ENCODE measurements at regions not wholly inside any gene's neighbourhood (a gene's known extent, or its start where the extent isn't known, plus 50 kb on each side); places are given as distances from the start of the nearest gene placed in this dataset.
"Not testable (repeated sequence)": the region's sequence is repeated elsewhere in the genome, so short reads cannot be mapped to it uniquely, and the experiment has no call there.

GRCh38 chr4:114262421-114262820, 283.0 kb upstream of the ARSJ start:
- no CpG with 5 or more reads among the region's 1 CpG for whole genome bisulfite sequencing
- H3K23ac ChIP-seq (ENCODE audit: low read length in 2 of 2); DNase-seq; H3K4me2 ChIP-seq (ENCODE audit: low read length, poor library complexity, severe bottlenecking); H3K18ac ChIP-seq (ENCODE audit: low read depth in 1 of 2, low read length in 2 of 2); H3K27me3 ChIP-seq (ENCODE audit: control insufficient read depth in 1 of 2, insufficient read depth in 1 of 2, low read length in 2 of 2); H2AFZ ChIP-seq (ENCODE audit: low read depth, low read length); H4K8ac ChIP-seq (ENCODE audit: low read length); H3K36me3 ChIP-seq (ENCODE audit: control insufficient read depth in 1 of 2, insufficient read depth in 2 of 2, low read depth in 1 of 2, low read length in 2 of 2); H3K4me1 ChIP-seq (ENCODE audit: control insufficient read depth, insufficient read depth, low read depth, low read length); H3K14ac ChIP-seq (ENCODE audit: low read length in 2 of 2); H2BK12ac ChIP-seq (ENCODE audit: low read length in 2 of 2); H3K9ac ChIP-seq (ENCODE audit: low read length); H3K4me3 ChIP-seq (ENCODE audit: insufficient read depth in 1 of 2, low read depth in 1 of 2, low read length in 2 of 2); H3K4ac ChIP-seq (ENCODE audit: low read depth in 1 of 2, low read length in 2 of 2); H2BK120ac ChIP-seq (ENCODE audit: low read depth, low read length); H2AK5ac ChIP-seq (ENCODE audit: low read length, severe bottlenecking); H3K79me1 ChIP-seq (replicated peaks; ENCODE audit: low read length, poor library complexity, severe bottlenecking); H3K27ac ChIP-seq (ENCODE audit: low read length, poor library complexity, severe bottlenecking); H2BK15ac ChIP-seq (ENCODE audit: low read depth, poor library complexity, severe bottlenecking); H3K9me3 ChIP-seq (ENCODE audit: control insufficient read depth, low read length); H4K91ac ChIP-seq (ENCODE audit: low read length); H2BK5ac ChIP-seq (ENCODE audit: low read depth, low read length, poor library complexity, severe bottlenecking): not testable (repeated sequence)

GRCh38 chr4:114263233-114263632, 283.8 kb upstream of the ARSJ start:
- Histone ChIP-seq H3K18ac (ENCODE audit: low read depth in 1 of 2, low read length in 2 of 2) (no peak overlapping the region), H4K91ac (ENCODE audit: low read length) (no peak overlapping the region), H3K4me2 (ENCODE audit: low read length, poor library complexity, severe bottlenecking) (no peak overlapping the region), H2BK5ac (ENCODE audit: low read depth, low read length, poor library complexity, severe bottlenecking) (no peak overlapping the region), H3K4ac (ENCODE audit: low read depth in 1 of 2, low read length in 2 of 2) (no peak overlapping the region), H3K9me3 (ENCODE audit: control insufficient read depth, low read length) (no peaks in the 10 kb centered on the region), H2BK15ac (ENCODE audit: low read depth, poor library complexity, severe bottlenecking) (no peak overlapping the region), H4K8ac (ENCODE audit: low read length) (no peak overlapping the region), H3K4me3 (ENCODE audit: insufficient read depth in 1 of 2, low read depth in 1 of 2, low read length in 2 of 2) (no peak overlapping the region), H3K14ac (ENCODE audit: low read length in 2 of 2) (no peak overlapping the region), H3K79me1 (replicated peaks; ENCODE audit: low read length, poor library complexity, severe bottlenecking) (no peaks in the 10 kb centered on the region), H3K36me3 (ENCODE audit: control insufficient read depth in 1 of 2, insufficient read depth in 2 of 2, low read depth in 1 of 2, low read length in 2 of 2) (no peaks in the 10 kb centered on the region), H3K27me3 (ENCODE audit: control insufficient read depth in 1 of 2, insufficient read depth in 1 of 2, low read length in 2 of 2) (no peaks in the 10 kb centered on the region), H3K23ac (ENCODE audit: low read length in 2 of 2) (no peak overlapping the region), H2AFZ (ENCODE audit: low read depth, low read length) (no peak overlapping the region), H3K4me1 (ENCODE audit: control insufficient read depth, insufficient read depth, low read depth, low read length) (peaks cover 1% of the 10 kb centered on the region), H2AK5ac (ENCODE audit: low read length, severe bottlenecking) (no peak overlapping the region), H3K27ac (ENCODE audit: low read length, poor library complexity, severe bottlenecking) (no peak overlapping the region), H3K9ac (ENCODE audit: low read length) (no peak overlapping the region), H2BK12ac (ENCODE audit: low read length in 2 of 2) (no peak overlapping the region), H2BK120ac (ENCODE audit: low read depth, low read length) (no peak overlapping the region)
- DNase-seq, result peak; percentile 35
- 67% methylated on average over 1 of the region's 2 CpGs for WGBS

- Histone ChIP-seq H3K4me2 (ENCODE audit: low read length, poor library complexity, severe bottlenecking) (no peak overlapping the region), H2BK5ac (ENCODE audit: low read depth, low read length, poor library complexity, severe bottlenecking) (no peak overlapping the region), H4K8ac (ENCODE audit: low read length) (no peak overlapping the region), H2BK120ac (ENCODE audit: low read depth, low read length) (no peak overlapping the region), H3K4me3 (ENCODE audit: insufficient read depth in 1 of 2, low read depth in 1 of 2, low read length in 2 of 2) (no peak overlapping the region), H4K91ac (ENCODE audit: low read length) (no peak overlapping the region), H3K36me3 (ENCODE audit: control insufficient read depth in 1 of 2, insufficient read depth in 2 of 2, low read depth in 1 of 2, low read length in 2 of 2) (no peaks in the 10 kb centered on the region), H3K27ac (ENCODE audit: low read length, poor library complexity, severe bottlenecking) (peak overlapping the region; percentile 65), H3K23ac (ENCODE audit: low read length in 2 of 2) (no peak overlapping the region), H3K9me3 (ENCODE audit: control insufficient read depth, low read length) (no peaks in the 10 kb centered on the region), H2AK5ac (ENCODE audit: low read length, severe bottlenecking) (no peak overlapping the region), H3K79me1 (replicated peaks; ENCODE audit: low read length, poor library complexity, severe bottlenecking) (no peaks in the 10 kb centered on the region), H3K14ac (ENCODE audit: low read length in 2 of 2) (no peak overlapping the region), H2BK15ac (ENCODE audit: low read depth, poor library complexity, severe bottlenecking) (no peak overlapping the region), H2AFZ (ENCODE audit: low read depth, low read length) (no peak overlapping the region), H3K4me1 (ENCODE audit: control insufficient read depth, insufficient read depth, low read depth, low read length) (peaks cover 1% of the 10 kb centered on the region), H2BK12ac (ENCODE audit: low read length in 2 of 2) (no peak overlapping the region), H3K18ac (ENCODE audit: low read depth in 1 of 2, low read length in 2 of 2) (no peak overlapping the region), H3K9ac (ENCODE audit: low read length) (no peak overlapping the region), H3K27me3 (ENCODE audit: control insufficient read depth in 1 of 2, insufficient read depth in 1 of 2, low read length in 2 of 2) (no peaks in the 10 kb centered on the region), H3K4ac (ENCODE audit: low read depth in 1 of 2, low read length in 2 of 2) (no peak overlapping the region)
- WGBS, result no CpG with 5 or more reads among the region's 1 CpG
- DNase-seq, result no peak
Measured at GRCh38 chr4:114264452-114264851, 285.0 kb upstream of the ARSJ start.

GRCh38 chr4:114264877-114265291, 285.4 kb upstream of the ARSJ start:
- Histone ChIP-seq H3K9me3 (ENCODE audit: control insufficient read depth, low read length) (no peaks in the 10 kb centered on the region), H3K27me3 (ENCODE audit: control insufficient read depth in 1 of 2, insufficient read depth in 1 of 2, low read length in 2 of 2) (no peaks in the 10 kb centered on the region), H3K4me3 (ENCODE audit: insufficient read depth in 1 of 2, low read depth in 1 of 2, low read length in 2 of 2) (no peak overlapping the region), H2BK12ac (ENCODE audit: low read length in 2 of 2) (no peak overlapping the region), H3K27ac (ENCODE audit: low read length, poor library complexity, severe bottlenecking) (peak overlapping the region; percentile 74), H2BK120ac (ENCODE audit: low read depth, low read length) (no peak overlapping the region), H3K4ac (ENCODE audit: low read depth in 1 of 2, low read length in 2 of 2) (no peak overlapping the region), H2AFZ (ENCODE audit: low read depth, low read length) (no peak overlapping the region), H3K79me1 (replicated peaks; ENCODE audit: low read length, poor library complexity, severe bottlenecking) (no peaks in the 10 kb centered on the region), H4K8ac (ENCODE audit: low read length) (no peak overlapping the region), H3K23ac (ENCODE audit: low read length in 2 of 2) (no peak overlapping the region), H3K4me2 (ENCODE audit: low read length, poor library complexity, severe bottlenecking) (no peak overlapping the region), H3K18ac (ENCODE audit: low read depth in 1 of 2, low read length in 2 of 2) (no peak overlapping the region), H3K14ac (ENCODE audit: low read length in 2 of 2) (no peak overlapping the region), H4K91ac (ENCODE audit: low read length) (no peak overlapping the region), H2BK5ac (ENCODE audit: low read depth, low read length, poor library complexity, severe bottlenecking) (no peak overlapping the region), H3K9ac (ENCODE audit: low read length) (no peak overlapping the region), H2AK5ac (ENCODE audit: low read length, severe bottlenecking) (no peak overlapping the region), H3K36me3 (ENCODE audit: control insufficient read depth in 1 of 2, insufficient read depth in 2 of 2, low read depth in 1 of 2, low read length in 2 of 2) (no peaks in the 10 kb centered on the region), H3K4me1 (ENCODE audit: control insufficient read depth, insufficient read depth, low read depth, low read length) (peaks cover 1% of the 10 kb centered on the region), H2BK15ac (ENCODE audit: low read depth, poor library complexity, severe bottlenecking) (no peak overlapping the region)
- no peak for DNase-seq
- no CpG with 5 or more reads among the region's 1 CpG for WGBS

Data from mesenchymal stem cell (in vitro differentiated cells and primary cell).